ENCODE measurements at regions not wholly inside any gene's neighbourhood (a gene's known extent, or its start where the extent isn't known, plus 50 kb on each side); places are given as distances from the start of the nearest gene placed in this dataset.

DNA sequence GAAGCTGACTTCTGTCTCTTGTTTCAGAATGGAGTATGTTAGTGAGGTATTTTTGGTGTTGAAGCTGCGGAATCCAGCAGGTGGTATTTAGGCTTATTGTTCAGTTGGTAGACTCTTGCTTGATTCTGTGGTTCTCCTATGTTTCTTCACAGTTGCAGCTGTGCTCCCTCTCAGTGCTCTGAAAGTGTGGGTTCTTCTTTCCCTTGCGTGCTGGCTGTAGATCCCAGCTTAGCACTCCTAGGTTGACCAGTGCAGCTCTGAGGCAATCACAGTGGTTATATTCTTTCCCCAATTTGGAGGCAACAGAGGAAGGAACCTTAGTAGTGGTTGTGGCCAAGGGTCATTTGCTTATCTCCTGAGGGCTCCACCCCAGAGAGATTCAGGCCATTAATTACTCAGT, 269.2 kb upstream of the NRIP1 start:
- no peak overlapping the region for H3K27ac ChIP-seq
- TF ChIP-seq ZFX (IDR thresholded peaks at IDR 0.05; ENCODE audit: borderline replicate concordance) = no peak
- TF ChIP-seq CTCF (IDR thresholded peaks at IDR 0.05) = no peak

DNA sequence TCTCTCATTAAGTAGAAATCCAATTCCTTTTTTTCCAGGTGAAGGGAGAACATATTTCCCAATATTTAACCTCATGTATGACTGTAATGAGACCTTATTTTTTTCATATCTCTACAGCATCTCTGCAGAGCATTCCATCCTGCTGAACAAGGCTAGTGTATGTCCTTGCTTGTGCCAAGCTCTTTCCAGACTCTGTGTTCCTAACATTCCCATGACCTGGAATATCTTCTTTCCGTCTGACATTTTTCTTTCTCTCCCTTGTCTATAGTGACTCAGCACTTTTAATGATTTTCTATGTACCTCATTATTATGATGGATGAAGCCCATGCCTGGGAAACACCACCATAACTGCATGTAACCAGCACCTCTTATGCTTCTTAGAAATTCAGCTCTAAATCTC, 278.3 kb upstream of the NRIP1 start:
- no peak for TF ChIP-seq CTCF (IDR thresholded peaks at IDR 0.05)
- TF ChIP-seq ZFX (IDR thresholded peaks at IDR 0.05; ENCODE audit: borderline replicate concordance) = no peak
- no peak overlapping the region for H3K27ac ChIP-seq

DNA sequence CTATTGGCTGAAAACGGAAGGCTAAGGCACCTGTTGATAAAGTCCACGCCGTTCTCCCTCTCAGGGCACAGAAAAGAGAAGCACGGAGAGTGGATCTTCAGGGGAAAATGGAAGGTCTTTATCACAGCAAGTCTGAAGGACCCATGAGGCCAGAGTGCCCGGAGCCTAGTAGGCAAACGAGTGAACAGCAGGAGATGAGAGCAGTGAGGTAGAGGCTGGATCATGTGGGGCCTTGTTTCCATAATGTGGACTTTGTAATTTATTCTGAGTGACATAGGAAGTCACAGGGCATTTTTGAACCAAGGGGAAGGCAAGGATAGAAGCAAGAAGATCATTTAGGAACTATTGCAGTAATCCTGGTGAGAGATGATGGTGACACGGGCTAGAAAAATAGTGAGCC, 287.2 kb upstream of the NRIP1 start:
- H3K27ac ChIP-seq = no peak overlapping the region
- no peak for TF ChIP-seq CTCF (IDR thresholded peaks at IDR 0.05)
- no peak for TF ChIP-seq ZFX (IDR thresholded peaks at IDR 0.05; ENCODE audit: borderline replicate concordance)

DNA sequence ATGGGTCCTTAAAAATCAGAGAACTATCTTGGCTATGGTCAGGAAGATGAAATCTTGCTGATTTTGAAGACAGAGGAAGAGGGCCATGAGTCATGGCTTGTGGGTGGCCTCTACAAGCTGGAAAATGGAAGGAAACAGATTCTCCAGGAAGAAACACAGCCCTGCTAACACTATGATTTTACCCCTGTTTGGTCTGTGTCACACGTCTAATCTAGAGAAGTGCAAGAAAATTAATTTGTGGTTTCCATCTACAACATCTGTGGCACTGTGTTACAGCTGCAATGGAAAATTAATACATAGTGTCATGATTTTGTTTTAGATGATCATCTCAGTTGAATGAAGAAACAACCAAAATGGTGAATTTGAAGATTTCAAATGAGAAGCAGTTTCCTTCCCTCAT, 288.7 kb upstream of the NRIP1 start:
- no peak overlapping the region for H3K27ac ChIP-seq
- TF ChIP-seq CTCF (IDR thresholded peaks at IDR 0.05) (no peak), ZFX (IDR thresholded peaks at IDR 0.05; ENCODE audit: borderline replicate concordance) (no peak)

DNA sequence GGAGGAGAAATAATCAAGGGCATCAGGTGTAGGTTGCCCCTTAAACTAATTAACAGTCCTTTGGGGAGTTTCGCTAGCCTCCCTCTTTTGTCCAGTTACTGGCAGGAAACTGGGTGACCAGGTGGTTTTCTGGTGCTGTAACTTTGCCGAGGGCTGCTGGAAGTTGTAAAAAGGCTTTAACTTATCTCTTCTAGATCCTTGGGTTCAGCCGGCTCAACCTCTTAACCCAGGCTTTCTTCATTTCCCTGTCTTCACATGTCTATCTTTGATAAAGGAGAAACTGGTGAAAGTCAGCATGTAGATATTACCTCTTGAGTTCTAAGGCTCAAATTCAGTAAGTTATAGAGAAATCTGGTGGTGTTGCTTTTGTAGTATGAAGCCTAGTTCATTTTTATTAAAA, 289.7 kb upstream of the NRIP1 start:
- H3K27ac ChIP-seq = no peak overlapping the region
- TF ChIP-seq CTCF (IDR thresholded peaks at IDR 0.05) (no peak), ZFX (IDR thresholded peaks at IDR 0.05; ENCODE audit: borderline replicate concordance) (no peak)

DNA sequence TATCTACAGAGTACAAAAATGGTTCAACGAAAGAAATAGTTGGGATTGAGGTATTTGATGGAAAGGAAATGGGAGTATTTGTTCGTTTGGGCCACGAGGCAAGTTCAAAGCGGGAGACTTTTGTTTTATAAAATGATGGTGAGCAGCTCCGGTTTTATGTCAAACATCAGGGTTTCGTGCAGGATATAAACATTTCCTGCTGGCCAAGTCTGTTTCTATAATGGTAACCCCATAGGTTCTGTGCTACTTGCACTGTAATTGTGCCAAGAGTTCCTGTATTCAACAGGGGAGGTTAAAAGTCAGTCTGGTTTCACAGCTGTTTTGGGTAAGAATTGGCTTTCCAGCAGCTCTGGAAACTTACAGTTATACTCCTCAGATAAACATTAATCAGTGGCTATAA, 290.3 kb upstream of the NRIP1 start:
- H3K27ac ChIP-seq = no peak overlapping the region
- no peak for TF ChIP-seq ZFX (IDR thresholded peaks at IDR 0.05; ENCODE audit: borderline replicate concordance)
- TF ChIP-seq CTCF (IDR thresholded peaks at IDR 0.05) = no peak

DNA sequence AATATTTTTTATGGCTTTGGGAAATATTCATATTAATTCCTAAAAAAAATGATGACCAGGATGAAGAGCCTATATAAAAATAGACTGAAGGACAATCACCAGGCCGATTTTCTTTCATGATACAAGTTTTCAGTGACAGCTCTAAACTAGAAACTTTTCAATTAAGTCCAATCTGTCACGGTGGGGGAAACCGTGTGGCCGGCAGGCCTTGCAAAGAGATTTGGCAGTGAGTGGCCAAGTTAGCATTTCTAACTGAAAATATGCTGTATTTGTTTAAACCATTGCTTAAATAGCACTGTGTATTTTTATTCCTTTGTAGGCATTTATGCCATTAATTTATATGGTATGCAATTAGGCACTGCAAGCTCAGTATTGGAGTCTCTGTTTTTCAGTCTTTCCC, 294.5 kb upstream of the NRIP1 start:
- TF ChIP-seq CTCF (IDR thresholded peaks at IDR 0.05) (no peak), ZFX (IDR thresholded peaks at IDR 0.05; ENCODE audit: borderline replicate concordance) (no peak)

More for the DNA sequence above, 294.5 kb upstream of the NRIP1 start:
- no peak overlapping the region for H3K27ac ChIP-seq
